ENCODE measurements at regions not wholly inside any gene's neighbourhood (a gene's known extent, or its start where the extent isn't known, plus 50 kb on each side); places are given as distances from the start of the nearest gene placed in this dataset.

GRCh38 chr5:98474216-98474615 lies 299.2 kb upstream of the RGMB start:
- no peak for TF ChIP-seq GATA2 (IDR thresholded peaks at IDR 0.05; ENCODE audit: low read depth, low read length)

DNA sequence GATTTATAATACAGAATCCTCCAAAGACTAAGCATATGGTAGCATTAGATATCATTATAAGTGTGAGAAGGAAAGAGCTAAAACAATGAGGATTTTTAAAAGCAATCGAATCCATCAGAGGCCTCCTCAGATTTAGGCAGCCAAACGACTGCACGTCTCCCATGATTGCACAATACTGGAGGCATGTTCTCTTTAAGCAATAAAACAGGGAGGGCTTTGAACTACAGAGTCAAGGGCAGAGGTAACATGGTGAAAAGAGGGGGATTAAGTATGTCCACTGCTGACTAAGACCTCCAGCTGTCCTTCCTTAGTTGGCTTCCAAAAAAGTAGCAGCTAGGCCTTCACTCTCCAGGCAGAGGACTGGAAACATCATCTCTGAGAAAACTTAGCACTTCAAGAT lies 298.7 kb upstream of the RGMB start:
- TF ChIP-seq GATA2 (IDR thresholded peaks at IDR 0.05; ENCODE audit: low read depth, low read length): no peak
- TF ChIP-seq GATA3 (IDR thresholded peaks at IDR 0.05; ENCODE audit: low read depth, low read length): no peak

DNA sequence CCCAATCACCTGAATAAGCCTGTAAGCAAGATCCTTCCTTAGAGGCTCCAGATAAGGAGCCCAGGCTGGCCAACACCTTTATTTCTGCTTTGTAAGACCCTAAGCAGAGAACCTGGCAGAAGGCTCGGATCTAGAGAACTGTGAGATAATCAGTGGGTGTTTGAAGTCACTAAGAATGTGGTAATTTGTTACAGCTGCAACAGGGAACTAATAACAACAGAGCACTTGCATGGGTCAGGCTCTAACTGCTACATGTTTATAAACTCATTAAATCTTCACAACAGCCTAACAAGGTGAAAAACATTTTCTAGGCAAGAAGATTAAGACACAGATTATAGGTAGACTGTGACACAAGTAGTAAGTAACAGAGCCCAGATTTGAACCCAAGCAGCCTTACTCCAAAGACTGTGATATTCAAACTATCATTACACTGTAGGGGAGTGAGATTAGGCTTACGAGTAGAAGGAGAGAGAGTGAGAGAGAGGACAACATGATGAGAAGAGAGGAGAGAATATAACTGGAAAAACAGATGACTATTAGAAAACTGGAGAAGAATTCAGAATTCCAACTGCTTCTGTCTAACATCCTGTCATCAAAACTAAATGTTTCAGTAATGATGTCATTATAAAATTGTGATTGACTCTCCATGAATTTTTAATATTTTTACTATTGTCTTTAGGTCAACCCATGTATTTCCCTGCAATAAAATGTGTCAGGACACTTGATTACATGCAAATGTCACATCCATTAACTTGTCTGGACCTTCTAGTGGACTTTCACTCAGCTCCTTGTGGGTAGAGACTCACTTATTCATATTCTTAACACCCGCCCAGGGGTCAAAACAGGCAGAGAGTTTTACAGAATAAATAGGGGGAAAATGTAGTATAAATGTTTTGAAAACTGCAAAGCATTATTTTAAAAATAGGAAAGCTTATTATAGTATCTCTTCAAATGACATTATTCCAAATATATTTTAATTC lies 290.9 kb upstream of the RGMB start:
- TF ChIP-seq GATA3 (IDR thresholded peaks at IDR 0.05; ENCODE audit: low read depth, low read length) (no peak), GATA2 (IDR thresholded peaks at IDR 0.05; ENCODE audit: low read depth, low read length) (no peak)

- no peak for TF ChIP-seq GATA3 (IDR thresholded peaks at IDR 0.05; ENCODE audit: low read depth, low read length)
- no peak for TF ChIP-seq GATA2 (IDR thresholded peaks at IDR 0.05; ENCODE audit: low read depth, low read length)
These were observed 290.2 kb upstream of the RGMB start for GRCh38 chr5:98483301-98483685.

DNA sequence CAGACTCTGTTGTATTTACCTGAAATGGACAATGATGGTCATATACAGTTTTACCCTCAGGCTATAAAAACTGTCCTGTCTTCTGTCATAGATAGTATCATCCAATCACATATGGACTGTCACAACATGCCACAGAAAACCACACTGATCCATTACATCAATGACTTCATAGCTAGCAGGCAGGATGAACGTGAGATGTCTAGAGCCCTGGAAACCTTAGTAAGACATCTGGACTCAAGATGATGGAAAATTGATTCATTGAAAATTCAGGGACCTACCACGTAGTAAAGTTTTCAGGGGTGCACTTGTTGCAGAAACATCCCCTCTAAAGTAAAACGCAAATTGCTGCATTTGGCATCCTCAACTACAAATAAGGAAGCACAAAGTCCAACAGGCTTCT lies 284.4 kb upstream of the RGMB start:
- TF ChIP-seq GATA3 (IDR thresholded peaks at IDR 0.05; ENCODE audit: low read depth, low read length) (no peak), GATA2 (IDR thresholded peaks at IDR 0.05; ENCODE audit: low read depth, low read length) (no peak)

GRCh38 chr5:98490348-98490747 lies 283.1 kb upstream of the RGMB start:
- no peak for TF ChIP-seq GATA2 (IDR thresholded peaks at IDR 0.05; ENCODE audit: low read depth, low read length)
- TF ChIP-seq GATA3 (IDR thresholded peaks at IDR 0.05; ENCODE audit: low read depth, low read length): no peak

DNA sequence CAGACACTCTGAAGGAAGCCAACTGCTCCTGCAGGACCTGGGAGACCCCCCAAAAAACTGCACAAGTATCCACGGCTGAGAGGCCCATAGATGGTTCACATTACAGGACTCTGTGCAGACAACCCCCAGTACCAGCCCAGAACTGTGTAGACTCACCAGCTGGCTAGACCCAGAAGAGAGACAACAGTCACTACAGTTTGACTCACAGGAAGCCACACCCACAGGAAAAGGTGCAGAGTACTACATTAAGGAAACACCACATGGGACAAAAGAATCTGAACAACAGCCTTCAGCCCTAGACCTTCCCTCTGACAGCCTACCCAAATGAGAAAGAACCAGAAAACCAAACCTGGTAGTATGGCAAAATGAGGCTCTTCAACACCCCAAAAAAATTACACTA lies 281.2 kb upstream of the RGMB start:
- no peak for TF ChIP-seq GATA3 (IDR thresholded peaks at IDR 0.05; ENCODE audit: low read depth, low read length)
- TF ChIP-seq GATA2 (IDR thresholded peaks at IDR 0.05; ENCODE audit: low read depth, low read length): no peak

DNA sequence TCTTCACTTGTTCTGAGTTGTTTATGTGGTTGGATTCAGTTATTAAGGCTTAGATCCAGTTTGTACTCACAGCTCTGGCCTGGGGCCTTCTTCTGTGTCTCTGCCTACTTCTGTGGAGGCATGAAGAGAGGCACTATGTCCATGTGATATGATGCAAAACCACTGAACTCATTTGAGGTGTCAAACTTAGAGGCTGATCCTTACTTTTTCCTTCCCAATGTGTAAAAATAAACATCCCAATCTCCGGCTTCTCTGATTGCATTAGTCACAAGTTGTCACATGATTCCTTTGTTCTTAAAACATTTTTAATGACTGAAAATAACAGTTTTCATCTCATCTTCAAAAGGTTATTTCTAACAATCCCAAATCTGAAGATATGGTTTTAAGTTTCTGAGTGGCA lies 276.0 kb upstream of the RGMB start:
- TF ChIP-seq GATA3 (IDR thresholded peaks at IDR 0.05; ENCODE audit: low read depth, low read length): no peak
- TF ChIP-seq GATA2 (IDR thresholded peaks at IDR 0.05; ENCODE audit: low read depth, low read length): no peak

DNA sequence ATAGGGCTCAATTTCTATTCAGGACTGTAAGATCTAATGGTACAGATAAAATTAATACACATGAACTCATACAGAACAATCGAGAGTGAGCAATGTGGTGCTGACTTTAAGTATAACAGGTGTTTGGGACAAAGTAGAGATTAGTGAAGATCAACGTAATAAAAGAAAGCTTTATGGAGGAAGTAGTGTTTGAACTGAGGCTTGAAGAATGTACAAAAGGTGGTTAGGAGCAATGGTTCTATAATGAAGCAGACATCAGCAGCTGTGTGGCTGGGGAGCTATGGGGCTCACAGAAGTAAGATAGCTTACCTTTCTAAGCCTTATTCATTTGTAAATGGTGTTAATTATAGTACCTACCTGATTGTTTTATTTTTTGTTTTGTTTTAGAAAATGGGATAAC lies 275.4 kb upstream of the RGMB start:
- TF ChIP-seq GATA3 (IDR thresholded peaks at IDR 0.05; ENCODE audit: low read depth, low read length): no peak
- no peak for TF ChIP-seq GATA2 (IDR thresholded peaks at IDR 0.05; ENCODE audit: low read depth, low read length)

DNA sequence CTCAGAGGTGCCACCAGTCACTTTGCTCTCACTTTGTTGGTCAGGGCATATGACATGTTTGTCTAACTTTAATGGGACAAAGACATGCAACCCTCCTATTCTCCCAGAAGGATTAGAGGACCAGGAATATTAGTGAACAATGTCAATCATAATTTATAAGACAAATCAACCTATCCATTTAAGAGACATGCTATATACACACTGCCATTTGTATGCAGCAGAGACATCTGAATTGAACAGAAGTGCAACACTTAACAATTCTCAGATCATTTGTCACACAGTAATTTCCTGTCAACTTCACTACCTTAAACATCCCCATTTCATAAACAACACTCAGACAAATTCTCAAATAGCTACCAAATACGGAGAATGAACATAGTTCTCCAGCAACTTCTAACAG lies 273.6 kb upstream of the RGMB start:
- TF ChIP-seq GATA2 (IDR thresholded peaks at IDR 0.05; ENCODE audit: low read depth, low read length) (no peak), GATA3 (IDR thresholded peaks at IDR 0.05; ENCODE audit: low read depth, low read length) (no peak)

GRCh38 chr5:98500811-98501210 lies 272.7 kb upstream of the RGMB start:
- TF ChIP-seq GATA3 (IDR thresholded peaks at IDR 0.05; ENCODE audit: low read depth, low read length): no peak
- no peak for TF ChIP-seq GATA2 (IDR thresholded peaks at IDR 0.05; ENCODE audit: low read depth, low read length)

DNA sequence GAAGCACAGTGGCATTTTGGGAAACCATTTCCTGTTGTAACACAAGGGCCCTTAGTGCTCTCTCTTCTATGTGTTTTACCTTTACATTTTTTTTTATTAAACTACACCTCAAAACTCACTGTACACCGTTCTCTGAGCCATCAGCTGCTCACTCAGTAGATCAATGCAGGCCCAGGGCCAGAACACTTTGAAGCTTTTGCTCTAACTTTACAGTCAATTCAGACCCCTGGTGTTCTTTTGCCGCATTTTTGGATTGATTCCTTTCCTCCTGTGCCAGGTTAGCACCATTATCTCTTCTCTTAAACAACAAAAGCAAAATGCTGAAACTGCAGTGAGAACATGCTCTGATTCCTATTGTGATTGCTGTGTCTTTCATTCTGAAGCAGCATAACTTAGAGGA lies 269.8 kb upstream of the RGMB start:
- TF ChIP-seq GATA2 (IDR thresholded peaks at IDR 0.05; ENCODE audit: low read depth, low read length) (no peak), GATA3 (IDR thresholded peaks at IDR 0.05; ENCODE audit: low read depth, low read length) (no peak)

GRCh38 chr5:98504505-98504904 lies 269.0 kb upstream of the RGMB start:
- TF ChIP-seq GATA3 (IDR thresholded peaks at IDR 0.05; ENCODE audit: low read depth, low read length) (no peak), GATA2 (IDR thresholded peaks at IDR 0.05; ENCODE audit: low read depth, low read length) (no peak)

DNA sequence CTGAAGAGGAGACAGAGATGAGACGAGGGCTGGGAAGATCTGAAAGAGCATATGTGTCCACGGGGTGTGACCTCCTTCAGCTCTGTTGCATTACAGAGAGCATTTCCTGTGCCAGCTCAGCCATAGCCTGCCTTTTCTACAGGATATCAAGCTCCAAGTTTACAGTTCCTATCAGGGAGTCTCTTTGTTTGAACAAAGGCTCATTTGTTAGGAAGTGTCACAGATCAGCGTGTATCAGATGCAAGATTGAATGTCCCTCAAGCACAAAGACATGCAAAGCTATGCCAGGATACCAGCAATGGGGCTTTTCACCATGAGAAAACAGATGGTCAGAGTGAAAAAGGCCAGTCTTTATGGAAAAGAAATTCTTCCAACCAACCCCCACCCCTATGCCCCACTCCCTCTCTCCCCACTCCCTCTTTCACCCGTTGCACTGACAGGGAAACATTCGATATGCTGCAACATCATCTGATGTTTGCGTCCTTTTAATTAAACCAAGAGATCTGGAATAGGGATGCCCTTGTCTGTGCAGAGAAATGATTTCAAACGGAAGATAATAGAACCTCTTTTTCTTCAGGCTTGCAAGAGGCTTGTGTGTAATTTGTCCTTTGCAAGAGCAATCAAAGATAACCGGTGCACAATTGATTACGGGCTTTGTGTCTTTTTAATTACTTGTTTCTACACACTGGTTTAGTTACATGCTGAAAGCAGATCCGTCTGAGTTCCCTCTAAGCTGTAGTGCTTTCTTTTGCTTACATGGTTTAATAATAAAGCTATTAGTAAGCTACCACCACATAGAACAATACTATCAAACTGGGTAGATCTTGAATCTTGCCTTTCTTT lies 263.1 kb upstream of the RGMB start:
- TF ChIP-seq GATA3 (IDR thresholded peaks at IDR 0.05; ENCODE audit: low read depth, low read length): no peak
- no peak; the same call in 1 of the 2 replicates for TF ChIP-seq GATA2 (IDR thresholded peaks at IDR 0.05; ENCODE audit: low read depth, low read length)

DNA sequence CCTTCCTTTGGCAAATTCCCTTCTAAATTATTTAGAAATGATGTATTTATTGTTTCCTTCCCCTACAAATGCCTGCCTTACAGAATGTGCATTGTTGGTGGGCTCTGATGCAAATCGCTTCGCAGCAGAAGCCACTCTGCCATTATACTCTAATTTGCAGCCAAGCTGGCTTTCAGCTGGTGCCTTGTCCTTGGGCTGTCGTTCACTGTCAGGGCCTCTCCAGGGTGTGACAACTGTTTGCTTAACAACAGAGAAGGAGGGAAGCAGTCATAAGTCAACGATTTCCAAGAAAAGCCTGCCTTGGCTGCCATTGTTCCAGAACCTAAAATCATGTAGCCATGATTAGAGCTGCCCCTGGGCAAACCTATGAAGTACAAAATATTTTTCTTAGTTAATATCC lies 260.1 kb upstream of the RGMB start:
- TF ChIP-seq GATA2 (IDR thresholded peaks at IDR 0.05; ENCODE audit: low read depth, low read length) (no peak), GATA3 (IDR thresholded peaks at IDR 0.05; ENCODE audit: low read depth, low read length) (no peak)

Measured in SH-SY5Y (cell line).